A673 (cell line): ENCODE measurements at regions not wholly inside any gene's neighbourhood (a gene's known extent, or its start where the extent isn't known, plus 50 kb on each side); places are given as distances from the start of the nearest gene placed in this dataset.

Source experiments
- BruUV-seq: library from RNA; stranded (reverse); fragments of 400-500 nt; replicated peaks from 2 replicates; lab custom pipeline; 2021; lab: Mats Ljungman, UMichigan
- CTCF ChIA-PET: fragments of 300-600 bp; sonication (Branson Sonifier 250); formaldehyde crosslinking; loops from one replicate; lab custom pipeline; 2022; ENCODE audit warnings: antibody characterized with exemption; lab: Charles Lee
- POLR2A ChIA-PET: fragments of 300-600 bp; sonication (Branson Sonifier 250); formaldehyde crosslinking; loops from one replicate; lab custom pipeline; 2022; ENCODE audit warnings: antibody characterized with exemption; ENCODE audit not compliant: low non-redundant PET; lab: Charles Lee
- DNase-seq: peaks from one replicate; pipeline ENCODE4 v3.0.0-alpha.2; 2015; ENCODE audit warnings: low spot score
- H3K27ac ChIP-seq: fragments of 200-600 bp; sonication (generic); 2 replicates; pipeline ENCODE4 v1.5.1; 2016; ENCODE audit warnings: mixed run types, low read depth, mild to moderate bottlenecking, mixed read lengths, antibody characterized with exemption, low read length; ENCODE audit not compliant: poor library complexity, severe bottlenecking
- H3K27me3 ChIP-seq: fragments of 200-600 bp; sonication (generic); replicated peaks from 2 replicates; pipeline ENCODE4 v1.6.1; 2017; ENCODE audit warnings: mixed run types, low read depth, mild to moderate bottlenecking, mixed read lengths, antibody characterized with exemption, low read length; ENCODE audit not compliant: insufficient read depth, poor library complexity
- H3K36me3 ChIP-seq: fragments of 200-600 bp; sonication (generic); 2 replicates; pipeline ENCODE4 v1.6.1; 2016; ENCODE audit warnings: mixed run types, mild to moderate bottlenecking, mixed read lengths, antibody characterized with exemption, low read length; ENCODE audit not compliant: insufficient read depth, poor library complexity, severe bottlenecking
- H3K4me1 ChIP-seq: fragments of 200-600 bp; sonication (generic); 2 replicates; pipeline ENCODE4 v1.6.1; 2017; ENCODE audit warnings: mixed run types, mild to moderate bottlenecking, mixed read lengths, antibody characterized with exemption, low read length; ENCODE audit not compliant: insufficient read depth, poor library complexity, severe bottlenecking
- H3K4me3 ChIP-seq: fragments of 200-600 bp; sonication (generic); 2 replicates; pipeline ENCODE4 v1.5.1; 2016; ENCODE audit warnings: low read depth, mixed run types, mild to moderate bottlenecking, mixed read lengths, low read length; ENCODE audit not compliant: poor library complexity, severe bottlenecking
- H3K9me3 ChIP-seq: fragments of 200-600 bp; sonication (generic); 2 replicates; pipeline ENCODE4 v1.6.1; 2016; ENCODE audit warnings: mixed run types, low read depth, mild to moderate bottlenecking, mixed read lengths, antibody characterized with exemption, low read length; ENCODE audit not compliant: poor library complexity, severe bottlenecking
- CTCF ChIP-seq: fragments of 300-800, 200-600 bp; sonication (generic); conservative IDR thresholded peaks from 2 replicates; pipeline ENCODE4 v1.5.1; 2017; ENCODE audit warnings: low read depth, mild to moderate bottlenecking, antibody characterized with exemption, low read length, moderate library complexity, mixed read lengths
- EZH2 ChIP-seq: fragments of 200-600 bp; sonication (generic); IDR thresholded peaks from 2 replicates; pipeline ENCODE4 v1.6.1; 2017; ENCODE audit warnings: borderline replicate concordance, low read depth, mild to moderate bottlenecking, mixed read lengths, antibody characterized with exemption, low read length; ENCODE audit not compliant: poor library complexity, severe bottlenecking
- intact Hi-C: fragments of 100-400 bp; cut with micrococcal nuclease; formaldehyde crosslinking; loops from one replicate; pipeline ENCODE4 v1.10.0; 2022; ENCODE audit not compliant: unreplicated experiment

- Histone ChIP-seq H3K36me3 (no peaks in the 10 kb centered on the region), H3K4me1 (no peaks in the 10 kb centered on the region), H3K4me3 (no peak overlapping the region), H3K27me3 (no peaks in the 10 kb centered on the region), H3K27ac (no peak overlapping the region), H3K9me3 (no peaks in the 10 kb centered on the region)
- ChIA-PET CTCF (no interaction called here), POLR2A (no interaction called here)
- no peak for TF ChIP-seq EZH2
- TF ChIP-seq CTCF = no peak
- DNase-seq = no peak
- intact Hi-C loops = no loop called here
- no TSS peak for BruUV-seq
These were observed 93.7 kb upstream of the WSCD2 start for GRCh38 chr12:108035372-108035771.

GRCh38 chr12:108037960-108038359, 91.1 kb upstream of the WSCD2 start:
- CTCF ChIA-PET = no interaction called here

GRCh38 chr12:108039794-108040193, 89.3 kb upstream of the WSCD2 start:
- Histone ChIP-seq H3K9me3 (no peaks in the 10 kb centered on the region), H3K36me3 (no peaks in the 10 kb centered on the region), H3K4me3 (no peak overlapping the region), H3K27me3 (peaks cover 18% of the 10 kb centered on the region), H3K4me1 (no peaks in the 10 kb centered on the region), H3K27ac (no peak overlapping the region)
- DNase-seq = no peak
- no peak for TF ChIP-seq CTCF
- no peak for TF ChIP-seq EZH2
- POLR2A ChIA-PET = no interaction called here
- BruUV-seq = no TSS peak
- intact Hi-C loops = no loop called here
- CTCF ChIA-PET = no interaction called here

More at GRCh38 chr12:108037960-108038359, 91.1 kb upstream of the WSCD2 start:
- intact Hi-C loops = no loop called here
- POLR2A ChIA-PET = no interaction called here
- Histone ChIP-seq H3K4me1 (no peaks in the 10 kb centered on the region), H3K36me3 (no peaks in the 10 kb centered on the region), H3K27me3 (peaks cover 9% of the 10 kb centered on the region), H3K27ac (no peak overlapping the region), H3K4me3 (no peak overlapping the region), H3K9me3 (no peaks in the 10 kb centered on the region)
- TF ChIP-seq CTCF = no peak
- no peak for TF ChIP-seq EZH2
- DNase-seq = no peak
- no TSS peak for BruUV-seq
